B cell (primary cell): ENCODE measurements at regions not wholly inside any gene's neighbourhood (a gene's known extent, or its start where the extent isn't known, plus 50 kb on each side); places are given as distances from the start of the nearest gene placed in this dataset.

Experiments used
- EZH2 ChIP-seq: IDR thresholded peaks from 2 replicates; pipeline ENCODE4 v1.6.1; 2012; ENCODE audit warnings: borderline replicate concordance, low read depth, mild to moderate bottlenecking, moderate library complexity, low read length; ENCODE audit not compliant: insufficient read depth, poor library complexity, severe bottlenecking
- TF ChIP-seq, protein P1 (sequence below): fragments of 200-600 bp; IDR thresholded peaks from one replicate; pipeline ENCODE4 v1.8.0; 2022; ENCODE audit warnings: antibody characterized with exemption, mild to moderate bottlenecking

DNA sequence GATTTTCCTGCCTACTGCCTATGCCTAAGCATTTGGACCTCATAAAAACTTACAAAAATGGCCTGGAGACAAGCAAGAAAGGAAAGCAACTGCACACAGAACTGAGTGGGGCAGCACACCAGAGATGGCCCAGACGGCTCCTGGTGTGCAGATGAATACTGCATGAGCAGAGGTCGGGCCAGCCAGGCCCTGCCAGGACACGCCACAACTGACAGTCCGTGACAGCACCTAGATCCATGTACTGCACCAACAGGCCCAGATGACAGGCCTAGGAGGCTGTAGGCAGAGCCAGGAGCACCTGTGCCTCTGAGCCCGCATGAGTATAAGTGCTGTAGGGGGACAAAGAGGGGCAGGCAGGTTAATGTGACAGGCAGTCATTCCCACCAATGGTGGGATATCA is 160.2 kb downstream of the IGLL1 start:
- TF ChIP-seq, protein P1, sequence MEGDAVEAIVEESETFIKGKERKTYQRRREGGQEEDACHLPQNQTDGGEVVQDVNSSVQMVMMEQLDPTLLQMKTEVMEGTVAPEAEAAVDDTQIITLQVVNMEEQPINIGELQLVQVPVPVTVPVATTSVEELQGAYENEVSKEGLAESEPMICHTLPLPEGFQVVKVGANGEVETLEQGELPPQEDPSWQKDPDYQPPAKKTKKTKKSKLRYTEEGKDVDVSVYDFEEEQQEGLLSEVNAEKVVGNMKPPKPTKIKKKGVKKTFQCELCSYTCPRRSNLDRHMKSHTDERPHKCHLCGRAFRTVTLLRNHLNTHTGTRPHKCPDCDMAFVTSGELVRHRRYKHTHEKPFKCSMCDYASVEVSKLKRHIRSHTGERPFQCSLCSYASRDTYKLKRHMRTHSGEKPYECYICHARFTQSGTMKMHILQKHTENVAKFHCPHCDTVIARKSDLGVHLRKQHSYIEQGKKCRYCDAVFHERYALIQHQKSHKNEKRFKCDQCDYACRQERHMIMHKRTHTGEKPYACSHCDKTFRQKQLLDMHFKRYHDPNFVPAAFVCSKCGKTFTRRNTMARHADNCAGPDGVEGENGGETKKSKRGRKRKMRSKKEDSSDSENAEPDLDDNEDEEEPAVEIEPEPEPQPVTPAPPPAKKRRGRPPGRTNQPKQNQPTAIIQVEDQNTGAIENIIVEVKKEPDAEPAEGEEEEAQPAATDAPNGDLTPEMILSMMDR, result no peak
- TF ChIP-seq EZH2, result no peak
